OCI-LY3 (cell line): ENCODE measurements at regions not wholly inside any gene's neighbourhood (a gene's known extent, or its start where the extent isn't known, plus 50 kb on each side); places are given as distances from the start of the nearest gene placed in this dataset.

Experiments used
- EZH2phosphoT487 ChIP-seq: fragments of 200-600 bp; shearing (Covaris generic); IDR thresholded peaks from 2 replicates; pipeline ENCODE4 v1.6.1; 2018; ENCODE audit warnings: antibody characterized with exemption, mixed run types, low read depth
- TF ChIP-seq, protein P1 (sequence below): fragments of 200-600, 300-600 bp; sonication (generic); IDR thresholded peaks from 2 replicates; pipeline ENCODE4 v1.5.1; 2014; ENCODE audit warnings: antibody characterized with exemption, low read length, low read depth

DNA sequence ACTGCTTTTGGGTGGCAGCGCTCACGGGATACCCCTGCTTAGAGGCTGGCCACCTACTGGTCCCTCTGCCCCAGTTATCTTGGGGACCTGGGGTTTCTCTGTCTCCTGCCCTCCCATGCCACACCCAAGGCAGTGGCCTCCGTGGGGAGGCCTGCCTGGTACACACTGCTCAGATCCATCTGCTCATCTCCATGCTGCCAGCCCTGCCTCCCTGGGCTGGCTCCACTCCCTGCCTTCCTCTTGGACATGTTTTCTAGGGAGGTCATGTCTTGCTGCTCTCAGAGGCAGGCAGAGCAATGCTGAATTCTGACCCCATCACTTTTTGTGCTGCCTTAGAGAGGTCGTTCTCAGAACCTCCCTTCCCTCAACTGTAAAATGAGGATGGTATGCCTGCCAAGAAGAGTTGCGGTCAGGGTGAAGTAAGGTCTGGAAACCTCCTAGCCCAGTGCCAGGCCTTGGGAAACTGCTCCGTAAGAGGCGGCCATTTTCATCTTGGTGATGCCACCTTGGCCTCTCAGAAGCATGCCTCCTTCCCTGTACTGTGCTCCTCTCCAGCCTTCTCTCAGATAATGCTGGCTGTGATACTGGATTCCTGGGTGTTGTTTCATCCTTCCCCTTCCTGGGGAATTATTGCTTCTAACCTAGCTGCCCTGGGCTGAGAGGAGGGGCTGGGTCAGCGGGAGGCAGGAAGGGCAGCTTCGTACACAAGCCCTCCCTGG, 186.4 kb upstream of the ZBED5 start:
- TF ChIP-seq, protein P1, sequence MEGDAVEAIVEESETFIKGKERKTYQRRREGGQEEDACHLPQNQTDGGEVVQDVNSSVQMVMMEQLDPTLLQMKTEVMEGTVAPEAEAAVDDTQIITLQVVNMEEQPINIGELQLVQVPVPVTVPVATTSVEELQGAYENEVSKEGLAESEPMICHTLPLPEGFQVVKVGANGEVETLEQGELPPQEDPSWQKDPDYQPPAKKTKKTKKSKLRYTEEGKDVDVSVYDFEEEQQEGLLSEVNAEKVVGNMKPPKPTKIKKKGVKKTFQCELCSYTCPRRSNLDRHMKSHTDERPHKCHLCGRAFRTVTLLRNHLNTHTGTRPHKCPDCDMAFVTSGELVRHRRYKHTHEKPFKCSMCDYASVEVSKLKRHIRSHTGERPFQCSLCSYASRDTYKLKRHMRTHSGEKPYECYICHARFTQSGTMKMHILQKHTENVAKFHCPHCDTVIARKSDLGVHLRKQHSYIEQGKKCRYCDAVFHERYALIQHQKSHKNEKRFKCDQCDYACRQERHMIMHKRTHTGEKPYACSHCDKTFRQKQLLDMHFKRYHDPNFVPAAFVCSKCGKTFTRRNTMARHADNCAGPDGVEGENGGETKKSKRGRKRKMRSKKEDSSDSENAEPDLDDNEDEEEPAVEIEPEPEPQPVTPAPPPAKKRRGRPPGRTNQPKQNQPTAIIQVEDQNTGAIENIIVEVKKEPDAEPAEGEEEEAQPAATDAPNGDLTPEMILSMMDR = no peak
- TF ChIP-seq EZH2phosphoT487 = no peak
